ENCODE measurements at regions not wholly inside any gene's neighbourhood (a gene's known extent, or its start where the extent isn't known, plus 50 kb on each side); places are given as distances from the start of the nearest gene placed in this dataset.
"Not testable (repeated sequence)": the region's sequence is repeated elsewhere in the genome, so short reads cannot be mapped to it uniquely, and the experiment has no call there.

GRCh38 chr11:33448461-33449130 lies 191.4 kb downstream of the HIPK3 start:
- ATAC-seq (no peak), DNase-seq (no peak)
- intact Hi-C loops (cut with DNase I, micrococcal nuclease): no loop called here

- intact Hi-C loops (cut with DNase I, micrococcal nuclease): no loop called here
- ATAC-seq: no peak
- no peak for DNase-seq
These were observed 188.6 kb downstream of the HIPK3 start for GRCh38 chr11:33445761-33446161.

- intact Hi-C loops (cut with DNase I, micrococcal nuclease): no loop called here
- DNase-seq (no peak), ATAC-seq (no peak)
These were observed 187.8 kb downstream of the HIPK3 start for GRCh38 chr11:33444835-33445594.

- DNase-seq: no peak
- ATAC-seq: no peak
- intact Hi-C loops (cut with DNase I, micrococcal nuclease): no loop called here
These were observed 186.5 kb downstream of the HIPK3 start for GRCh38 chr11:33443684-33444083.

GRCh38 chr11:33438301-33438700 lies 181.1 kb downstream of the HIPK3 start:
- ATAC-seq: no peak
- no peak for DNase-seq
- intact Hi-C loops (cut with DNase I, micrococcal nuclease): no loop called here

GRCh38 chr11:33437529-33437928 lies 180.3 kb downstream of the HIPK3 start:
- intact Hi-C loops (cut with DNase I, micrococcal nuclease): no loop called here
- no peak for ATAC-seq
- DNase-seq: no peak

GRCh38 chr11:33435216-33435615 lies 178.0 kb downstream of the HIPK3 start:
- ATAC-seq (no peak), DNase-seq (no peak)
- intact Hi-C loops (cut with DNase I, micrococcal nuclease): no loop called here

- DNase-seq (no peak), ATAC-seq (no peak)
- intact Hi-C loops (cut with DNase I, micrococcal nuclease): no loop called here
These were observed 177.1 kb downstream of the HIPK3 start for GRCh38 chr11:33434294-33434693.

GRCh38 chr11:33428435-33428834 lies 171.3 kb downstream of the HIPK3 start:
- intact Hi-C loops (cut with DNase I, micrococcal nuclease); DNase-seq; ATAC-seq: not testable (repeated sequence)

GRCh38 chr11:33420959-33421566 lies 163.9 kb downstream of the HIPK3 start:
- intact Hi-C loops (cut with DNase I, micrococcal nuclease): no loop called here
- ATAC-seq: no peak
- DNase-seq: no peak

- DNase-seq (no peak), ATAC-seq (no peak)
- intact Hi-C loops (cut with DNase I, micrococcal nuclease): no loop called here
These were observed 162.7 kb downstream of the HIPK3 start for GRCh38 chr11:33419924-33420323.

GRCh38 chr11:33417121-33417520 lies 159.9 kb downstream of the HIPK3 start:
- DNase-seq (no peak), ATAC-seq (no peak)
- intact Hi-C loops (cut with DNase I, micrococcal nuclease): no loop called here

- DNase-seq: no peak
- ATAC-seq: no peak
- intact Hi-C loops (cut with DNase I, micrococcal nuclease): no loop called here
These were observed 156.1 kb downstream of the HIPK3 start for GRCh38 chr11:33413301-33413700.

GRCh38 chr11:33412241-33412640 lies 155.1 kb downstream of the HIPK3 start:
- intact Hi-C loops (cut with DNase I, micrococcal nuclease): no loop called here
- ATAC-seq (no peak), DNase-seq (no peak)

- DNase-seq (no peak), ATAC-seq (no peak)
- intact Hi-C loops (cut with DNase I, micrococcal nuclease): no loop called here
These were observed 154.6 kb downstream of the HIPK3 start for GRCh38 chr11:33411751-33412150.

- ATAC-seq: no peak
- DNase-seq: no peak
- intact Hi-C loops (cut with DNase I, micrococcal nuclease): no loop called here
These were observed 153.0 kb downstream of the HIPK3 start for GRCh38 chr11:33410086-33410765.
